GM23248 (cell line): ENCODE measurements at regions not wholly inside any gene's neighbourhood (a gene's known extent, or its start where the extent isn't known, plus 50 kb on each side); places are given as distances from the start of the nearest gene placed in this dataset.

Source experiments
- DNase-seq: peaks from one replicate; pipeline ENCODE4 v3.0.0-alpha.2; 2015
- H2AFZ ChIP-seq: fragments of 200-600 bp; sonication (generic); 2 replicates; pipeline ENCODE4 v1.6.1; 2016; ENCODE audit warnings: antibody characterized with exemption
- H3F3A ChIP-seq: fragments of 200-600 bp; sonication (generic); 2 replicates; pipeline ENCODE4 v1.6.1; 2016; ENCODE audit warnings: mild to moderate bottlenecking, antibody characterized with exemption, mixed run types; ENCODE audit not compliant: insufficient read depth
- H3K27ac ChIP-seq: fragments of 200-600 bp; sonication (generic); 2 replicates; pipeline ENCODE4 v1.5.1; 2016; ENCODE audit warnings: mild to moderate bottlenecking
- H3K27me3 ChIP-seq: fragments of 200-600 bp; sonication (generic); replicated peaks from 2 replicates; pipeline ENCODE4 v1.6.1; 2016; ENCODE audit warnings: mild to moderate bottlenecking; ENCODE audit not compliant: insufficient read depth
- H3K36me3 ChIP-seq: fragments of 200-600 bp; sonication (generic); 2 replicates; pipeline ENCODE4 v1.6.1; 2016; ENCODE audit warnings: low read depth, mild to moderate bottlenecking
- H3K4me1 ChIP-seq: fragments of 200-600 bp; sonication (generic); 2 replicates; pipeline ENCODE4 v1.6.1; 2016; ENCODE audit warnings: mild to moderate bottlenecking; ENCODE audit not compliant: insufficient read depth
- H3K4me2 ChIP-seq: fragments of 200-600 bp; sonication (generic); one replicate; pipeline ENCODE4 v1.6.1; 2016; ENCODE audit warnings: mild to moderate bottlenecking; ENCODE audit not compliant: unreplicated experiment
- H3K4me3 ChIP-seq: fragments of 200-600 bp; sonication (generic); 2 replicates; pipeline ENCODE4 v1.5.1; 2016; ENCODE audit warnings: mild to moderate bottlenecking
- H3K79me2 ChIP-seq: fragments of 200-600 bp; sonication (generic); 2 replicates; pipeline ENCODE4 v1.6.1; 2016; ENCODE audit warnings: mild to moderate bottlenecking; ENCODE audit not compliant: insufficient read depth
- H3K9ac ChIP-seq: fragments of 200-600 bp; sonication (generic); 2 replicates; pipeline ENCODE4 v1.6.1; 2016; ENCODE audit warnings: mild to moderate bottlenecking
- H3K9me2 ChIP-seq: fragments of 200-600 bp; sonication (generic); 2 replicates; pipeline ENCODE4 v1.6.1; 2016; ENCODE audit warnings: mixed run types, mild to moderate bottlenecking, moderate library complexity; ENCODE audit not compliant: insufficient read depth
- H3K9me3 ChIP-seq: fragments of 200-600 bp; sonication (generic); one replicate; pipeline ENCODE4 v1.6.1; 2017; ENCODE audit warnings: low read depth
- H4K20me1 ChIP-seq: fragments of 200-600 bp; sonication (generic); 2 replicates; pipeline ENCODE4 v1.6.0; 2016; ENCODE audit not compliant: insufficient read depth
- EZH2 ChIP-seq: fragments of 200-600 bp; sonication (generic); IDR thresholded peaks from 2 replicates; pipeline ENCODE4 v1.6.1; 2018; ENCODE audit warnings: antibody characterized with exemption, mild to moderate bottlenecking; ENCODE audit not compliant: insufficient read depth, poor library complexity, severe bottlenecking
- EZH2phosphoT487 ChIP-seq: fragments of 200-600 bp; sonication (generic); IDR thresholded peaks from 2 replicates; pipeline ENCODE4 v1.6.1; 2018; ENCODE audit warnings: antibody characterized with exemption, moderate library complexity, mild to moderate bottlenecking, low read depth; ENCODE audit not compliant: insufficient read depth
- WGBS, 2 experiments: methylation state at CpG; one replicate each; pipeline ENCODE4 v1.1.6; 2015 to 2017; ENCODE audit warnings: low lambda C conversion rate in 2 of 2, low coverage in 1 of 2; ENCODE audit errors: missing lambda C conversion rate in 2 of 2; 5-methylcytosine and 5-hydroxymethylcytosine counted together
- in situ Hi-C: fragments of 300-500 bp; cut with MboI; formaldehyde crosslinking; loops from 2 replicates; pipeline ENCODE4 v1.15.0; 2020

DNA sequence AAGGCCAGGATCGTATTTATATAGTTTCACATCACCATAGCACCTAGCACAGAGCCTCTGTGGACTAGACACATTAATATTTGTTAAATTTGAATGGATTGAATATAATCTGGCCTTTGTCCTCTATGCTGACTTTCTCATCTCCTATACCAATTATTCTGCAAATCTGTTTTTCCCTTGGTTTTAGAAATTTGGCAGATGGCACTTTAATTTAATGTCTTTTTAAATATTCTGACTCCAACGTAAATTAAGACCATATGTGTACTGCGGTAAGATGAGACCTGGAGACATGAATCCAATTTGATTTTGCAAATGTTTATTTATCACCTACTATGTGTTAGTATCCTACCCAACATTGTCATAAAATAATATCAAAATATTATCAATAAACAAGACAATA is 1281.9 kb upstream of the PIK3C3 start:
- no peaks in the 10 kb centered on the region for H3K9me3 ChIP-seq
- no peaks in the 10 kb centered on the region for H3K36me3 ChIP-seq
- H2AFZ ChIP-seq: no peak overlapping the region
- no peaks in the 10 kb centered on the region for H3K79me2 ChIP-seq
- in situ Hi-C loops: no loop called here
- no peak overlapping the region for H3K9ac ChIP-seq
- DNase-seq: no peak
- H3K4me3 ChIP-seq: no peak overlapping the region
- H3K9me2 ChIP-seq: peaks cover 4% of the 10 kb centered on the region; the same call in 1 of the 2 replicates
- TF ChIP-seq EZH2phosphoT487: no peak
- TF ChIP-seq EZH2: no peak
- no peaks in the 10 kb centered on the region for H3K4me1 ChIP-seq
- H3K4me2 ChIP-seq: no peak overlapping the region
- H3K27ac ChIP-seq: no peak overlapping the region
- no peaks in the 10 kb centered on the region for H4K20me1 ChIP-seq
- WGBS, 2 experiments: 10 to 13% methylated on average over 3 of the region's 3 CpGs
- no peaks in the 10 kb centered on the region for H3K27me3 ChIP-seq
- no peaks in the 10 kb centered on the region for H3F3A ChIP-seq

DNA sequence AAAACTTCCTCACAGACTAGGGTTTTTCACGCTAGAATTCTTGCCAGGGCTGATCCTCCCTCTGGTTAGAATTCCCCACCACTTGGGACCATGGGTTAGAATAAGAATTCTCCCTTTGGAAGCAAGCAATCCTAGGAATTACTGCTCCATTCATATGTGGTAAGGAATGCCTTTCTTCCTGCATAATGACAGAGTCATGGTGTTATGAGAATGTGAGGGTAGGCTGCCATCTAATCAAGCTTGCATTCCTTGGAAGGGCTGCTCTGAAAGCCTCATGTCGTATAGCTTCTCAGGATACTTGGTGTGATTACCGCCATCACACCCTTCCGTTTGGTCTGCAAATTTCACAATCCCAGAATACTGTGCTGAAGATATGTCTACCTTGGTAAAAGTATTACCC is 1282.4 kb upstream of the PIK3C3 start:
- DNase-seq: no peak
- no peaks in the 10 kb centered on the region for H3K36me3 ChIP-seq
- in situ Hi-C loops: no loop called here
- no peak overlapping the region for H3K4me3 ChIP-seq
- H3K27ac ChIP-seq: no peak overlapping the region
- H3K9me3 ChIP-seq: no peaks in the 10 kb centered on the region
- no peaks in the 10 kb centered on the region for H3K4me1 ChIP-seq
- H2AFZ ChIP-seq: no peak overlapping the region
- H3F3A ChIP-seq: no peaks in the 10 kb centered on the region
- H3K9ac ChIP-seq: no peak overlapping the region
- WGBS, 2 experiments: 17 to 34% methylated on average over 4 of the region's 4 CpGs
- no peaks in the 10 kb centered on the region for H4K20me1 ChIP-seq
- H3K9me2 ChIP-seq: peaks cover 4% of the 10 kb centered on the region; the same call in 1 of the 2 replicates
- no peak for TF ChIP-seq EZH2
- TF ChIP-seq EZH2phosphoT487: no peak
- no peaks in the 10 kb centered on the region for H3K27me3 ChIP-seq
- no peaks in the 10 kb centered on the region for H3K79me2 ChIP-seq
- no peak overlapping the region for H3K4me2 ChIP-seq

DNA sequence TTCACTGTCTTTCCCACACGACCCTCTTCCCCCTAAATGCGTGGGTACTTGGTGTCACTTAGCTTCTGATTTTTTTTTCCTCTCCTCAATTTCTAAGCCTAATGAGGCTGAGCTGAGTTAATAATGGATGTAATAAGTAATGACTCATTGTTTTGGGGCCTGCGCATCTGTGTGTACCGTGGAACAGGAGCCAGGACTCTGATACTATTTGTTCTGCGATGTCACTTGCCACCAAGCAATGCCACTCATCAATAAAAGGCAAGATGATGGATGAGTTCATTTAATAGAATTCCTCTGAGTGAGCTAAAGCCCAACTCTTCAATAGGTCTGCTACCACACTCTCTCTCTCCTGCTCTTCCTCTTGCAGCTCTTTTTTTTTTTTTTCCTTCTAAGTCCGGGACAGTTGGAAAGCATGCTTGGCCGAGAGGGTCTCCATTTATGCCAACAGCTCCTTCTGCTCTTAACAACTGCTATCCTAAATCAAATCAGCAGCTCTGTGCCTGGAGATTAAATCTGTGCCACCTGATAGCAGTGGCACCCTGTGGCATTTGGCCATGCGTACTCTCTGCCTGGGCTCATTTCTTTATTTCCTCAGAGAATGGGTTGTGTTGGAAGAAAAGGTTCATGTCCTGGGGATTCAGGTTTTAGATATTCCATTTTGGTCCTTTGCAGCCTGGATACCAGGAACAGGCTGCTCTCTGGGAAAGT is 1284.2 kb upstream of the PIK3C3 start:
- in situ Hi-C loops: no loop called here
- Histone ChIP-seq H3K4me2 (no peak overlapping the region), H3K4me1 (no peaks in the 10 kb centered on the region)

DNA sequence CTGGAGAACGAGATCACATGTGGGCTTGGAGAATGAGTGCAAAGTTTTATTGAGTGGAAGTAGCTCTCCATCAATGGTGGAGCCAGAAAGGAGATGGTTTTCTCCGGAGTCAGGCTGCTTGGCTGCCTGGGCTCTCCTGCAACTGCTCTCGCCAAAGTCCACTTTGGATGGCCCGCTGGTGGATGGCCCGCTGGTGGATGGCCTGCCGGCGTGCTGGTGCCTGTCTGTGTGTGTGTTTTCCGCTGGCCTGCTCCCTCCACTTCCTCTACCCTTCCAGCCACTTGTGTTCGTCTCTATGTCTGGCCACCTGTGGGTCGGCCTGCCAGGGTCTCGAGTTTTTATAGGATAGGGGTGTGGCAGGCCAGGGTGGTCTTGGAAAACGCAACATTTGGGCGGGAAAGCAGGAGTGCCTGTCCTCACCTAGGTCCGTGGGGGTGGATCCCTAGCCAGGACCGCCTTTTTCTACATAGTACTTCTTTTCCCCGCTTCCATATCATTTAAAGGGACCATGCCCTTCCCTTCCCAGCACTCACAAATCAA is 1292.1 kb upstream of the PIK3C3 start:
- H3K27ac ChIP-seq: no peak overlapping the region
- no peak overlapping the region for H3K9ac ChIP-seq
- H3K9me2 ChIP-seq: no peaks in the 10 kb centered on the region
- no peaks in the 10 kb centered on the region for H3K79me2 ChIP-seq
- H3K27me3 ChIP-seq: no peaks in the 10 kb centered on the region
- no peaks in the 10 kb centered on the region for H3K4me1 ChIP-seq
- H3K36me3 ChIP-seq: no peaks in the 10 kb centered on the region
- TF ChIP-seq EZH2: no peak
- TF ChIP-seq EZH2phosphoT487: no peak
- in situ Hi-C loops: no loop called here
- no peak for DNase-seq
- no peaks in the 10 kb centered on the region for H3F3A ChIP-seq
- H3K4me3 ChIP-seq: no peak overlapping the region
- no peak overlapping the region for H2AFZ ChIP-seq
- WGBS, 2 experiments: 32 to 33% methylated on average over 16 of the region's 16 CpGs
- H3K9me3 ChIP-seq: no peaks in the 10 kb centered on the region
- no peaks in the 10 kb centered on the region for H4K20me1 ChIP-seq
- no peak overlapping the region for H3K4me2 ChIP-seq

More for the DNA sequence above, 1284.2 kb upstream of the PIK3C3 start:
- DNase-seq: no peak
- H3F3A ChIP-seq: no peaks in the 10 kb centered on the region
- H3K27me3 ChIP-seq: no peaks in the 10 kb centered on the region
- no peak overlapping the region for H2AFZ ChIP-seq
- no peaks in the 10 kb centered on the region for H3K9me3 ChIP-seq
- H4K20me1 ChIP-seq: no peaks in the 10 kb centered on the region
- H3K27ac ChIP-seq: no peak overlapping the region
- no peaks in the 10 kb centered on the region for H3K36me3 ChIP-seq
- no peaks in the 10 kb centered on the region for H3K79me2 ChIP-seq
- H3K9me2 ChIP-seq: no peaks in the 10 kb centered on the region
- WGBS, 2 experiments: 7 to 8% methylated on average over 8 of the region's 8 CpGs
- no peak for TF ChIP-seq EZH2
- TF ChIP-seq EZH2phosphoT487: no peak
- no peak overlapping the region for H3K4me3 ChIP-seq
- H3K9ac ChIP-seq: no peak overlapping the region

DNA sequence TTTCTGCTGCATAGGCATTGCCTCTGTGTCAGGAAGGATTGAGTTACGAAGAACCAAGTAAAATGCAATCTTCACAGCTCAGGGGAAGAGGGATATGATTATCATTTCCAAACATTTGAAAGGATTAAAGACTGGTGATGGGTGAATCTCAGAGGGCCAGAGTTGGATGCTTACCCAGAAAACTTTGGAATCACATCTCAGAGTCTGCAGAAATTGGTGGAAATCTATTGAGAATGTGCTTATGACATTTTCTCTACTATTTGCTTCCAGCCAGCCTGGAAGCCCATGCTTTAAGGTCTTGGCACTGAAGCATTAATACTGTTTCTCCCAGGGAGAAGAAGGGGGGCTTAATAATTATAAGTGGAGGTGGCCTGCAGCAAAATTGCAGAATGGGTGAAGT is 1301.4 kb upstream of the PIK3C3 start:
- H2AFZ ChIP-seq: no peak overlapping the region
- H3K27me3 ChIP-seq: no peaks in the 10 kb centered on the region
- WGBS, 2 experiments: 0% methylated on average over 1 of the region's 1 CpG
- in situ Hi-C loops: no loop called here
- H3K4me2 ChIP-seq: no peak overlapping the region
- H3K27ac ChIP-seq: no peak overlapping the region
- no peaks in the 10 kb centered on the region for H3F3A ChIP-seq
- DNase-seq: no peak
- H3K9me2 ChIP-seq: no peaks in the 10 kb centered on the region
- H3K36me3 ChIP-seq: no peaks in the 10 kb centered on the region
- no peak overlapping the region for H3K9ac ChIP-seq
- H4K20me1 ChIP-seq: no peaks in the 10 kb centered on the region
- H3K9me3 ChIP-seq: no peaks in the 10 kb centered on the region
- H3K4me3 ChIP-seq: no peak overlapping the region
- H3K4me1 ChIP-seq: no peaks in the 10 kb centered on the region
- TF ChIP-seq EZH2: no peak
- TF ChIP-seq EZH2phosphoT487: no peak
- H3K79me2 ChIP-seq: no peaks in the 10 kb centered on the region
